GM13976 (cell line): ENCODE measurements at regions not wholly inside any gene's neighbourhood (a gene's known extent, or its start where the extent isn't known, plus 50 kb on each side); places are given as distances from the start of the nearest gene placed in this dataset.
"Not testable (repeated sequence)": the region's sequence is repeated elsewhere in the genome, so short reads cannot be mapped to it uniquely, and the experiment has no call there.

Source experiments
- DNase-seq: peaks from one replicate; pipeline ENCODE4 v3.0.0; 2012; ENCODE audit warnings: low spot score
- CTCF ChIP-seq: IDR thresholded peaks from 2 replicates; pipeline ENCODE4 v1.5.1; 2012; ENCODE audit warnings: borderline replicate concordance, mild to moderate bottlenecking; ENCODE audit not compliant: insufficient read depth; ENCODE audit errors: extremely low read depth, missing control alignments, control extremely low read depth
- in situ Hi-C: fragments of 300-500 bp; cut with MboI; formaldehyde crosslinking; loops from one replicate; pipeline ENCODE4 v1.12.0; 2022; ENCODE audit warnings: low sequenced_read_pairs, mixed read lengths, inconsistent platforms; ENCODE audit not compliant: unreplicated experiment

GRCh38 chr5:104904561-104904960 is 1342.0 kb upstream of the NUDT12 start:
- in situ Hi-C loops = no loop called here
- no peak for TF ChIP-seq CTCF

GRCh38 chr5:104903941-104904340 is 1341.4 kb upstream of the NUDT12 start:
- in situ Hi-C loops = no loop called here
- DNase-seq = no peak
- TF ChIP-seq CTCF = no peak

More at GRCh38 chr5:104904561-104904960, 1342.0 kb upstream of the NUDT12 start:
- DNase-seq = no peak

GRCh38 chr5:104891596-104891995 is 1329.0 kb upstream of the NUDT12 start:
- DNase-seq = no peak
- no peak for TF ChIP-seq CTCF
- in situ Hi-C loops = no loop called here

- in situ Hi-C loops = no loop called here
- no peak for DNase-seq
- no peak for TF ChIP-seq CTCF
These were observed 1328.2 kb upstream of the NUDT12 start for GRCh38 chr5:104890767-104891166.

- no peak for TF ChIP-seq CTCF
- in situ Hi-C loops = no loop called here
- no peak for DNase-seq
These were observed 1296.8 kb upstream of the NUDT12 start for GRCh38 chr5:104859437-104859836.

GRCh38 chr5:104852099-104852498 is 1289.5 kb upstream of the NUDT12 start:
- in situ Hi-C loops, DNase-seq: not testable (repeated sequence)

- TF ChIP-seq CTCF = no peak
- in situ Hi-C loops = no loop called here
- no peak for DNase-seq
These were observed 1283.0 kb upstream of the NUDT12 start for GRCh38 chr5:104845541-104845940.
